ENCODE measurements at regions not wholly inside any gene's neighbourhood (a gene's known extent, or its start where the extent isn't known, plus 50 kb on each side); places are given as distances from the start of the nearest gene placed in this dataset.

- no peak for TF ChIP-seq CTCF (IDR thresholded peaks at IDR 0.05; ENCODE audit: poor library complexity, severe bottlenecking)
- no peak for TF ChIP-seq EZH2 (IDR thresholded peaks at IDR 0.05; ENCODE audit: borderline replicate concordance, insufficient read depth, low read length, poor library complexity, severe bottlenecking)
- no peak for TF ChIP-seq POLR2AphosphoS5 (IDR thresholded peaks at IDR 0.05)
- no peak for TF ChIP-seq EP300 (conservative IDR thresholded peaks at IDR 0.05; ENCODE audit: poor library complexity, severe bottlenecking)
- no peak for TF ChIP-seq SMC3 (conservative IDR thresholded peaks at IDR 0.05; ENCODE audit: poor library complexity)
- TF ChIP-seq RAD21 (conservative IDR thresholded peaks at IDR 0.05), result no peak
- no peak for TF ChIP-seq TAF1 (IDR thresholded peaks at IDR 0.05; ENCODE audit: low read depth)
- no peak for TF ChIP-seq REST (IDR thresholded peaks at IDR 0.05; ENCODE audit: borderline replicate concordance)
Observed at GRCh38 chr5:87853541-87853940, 415.1 kb downstream of the TMEM161B start.

All from neural cell (in vitro differentiated cells).